Epithelial cell of esophagus (primary cell): ENCODE measurements at regions not wholly inside any gene's neighbourhood (a gene's known extent, or its start where the extent isn't known, plus 50 kb on each side); places are given as distances from the start of the nearest gene placed in this dataset.

ENCODE experiments used
- DNase-seq: peaks from one replicate; pipeline ENCODE4 v3.0.0; 2010; ENCODE audit warnings: low read depth
- H3K4me3 ChIP-seq: 2 replicates; pipeline ENCODE4 v1.5.1; 2011; ENCODE audit warnings: mild to moderate bottlenecking, low read length, control low read depth
- CTCF ChIP-seq: IDR thresholded peaks from 2 replicates; pipeline ENCODE4 v1.5.1; 2011; ENCODE audit warnings: low read depth, mild to moderate bottlenecking, low read length, control low read depth, inconsistent platforms; ENCODE audit not compliant: insufficient read depth; ENCODE audit errors: missing control alignments

- no peak for TF ChIP-seq CTCF
These were observed 152.3 kb downstream of the SNX7 start for GRCh38 chr1:98813738-98814309.

GRCh38 chr1:98817821-98818220 lies 156.3 kb downstream of the SNX7 start:
- TF ChIP-seq CTCF: no peak
- no peak overlapping the region for H3K4me3 ChIP-seq

More at GRCh38 chr1:98813738-98814309, 152.3 kb downstream of the SNX7 start:
- H3K4me3 ChIP-seq: no peak overlapping the region
- DNase-seq: peak; percentile 13

GRCh38 chr1:98821379-98821778 lies 159.9 kb downstream of the SNX7 start:
- DNase-seq: no peak
- TF ChIP-seq CTCF: no peak
- H3K4me3 ChIP-seq: no peak overlapping the region

More at GRCh38 chr1:98817821-98818220, 156.3 kb downstream of the SNX7 start:
- DNase-seq: no peak

GRCh38 chr1:98824736-98825135 lies 163.2 kb downstream of the SNX7 start:
- TF ChIP-seq CTCF: no peak
- no peak for DNase-seq
- no peak overlapping the region for H3K4me3 ChIP-seq

GRCh38 chr1:98827041-98827440 lies 165.5 kb downstream of the SNX7 start:
- TF ChIP-seq CTCF: no peak
- DNase-seq: no peak
- H3K4me3 ChIP-seq: no peak overlapping the region

GRCh38 chr1:98839840-98840239 lies 164.8 kb downstream of the PLPPR5 start:
- H3K4me3 ChIP-seq: no peak overlapping the region
- no peak for TF ChIP-seq CTCF
- peak; percentile 13 for DNase-seq
